Colon (tissue), 2 donors: ENCODE measurements at regions not wholly inside any gene's neighbourhood (a gene's known extent, or its start where the extent isn't known, plus 50 kb on each side); places are given as distances from the start of the nearest gene placed in this dataset.
"Not testable (repeated sequence)": the region's sequence is repeated elsewhere in the genome, so short reads cannot be mapped to it uniquely, and the experiment has no call there.

ENCODE experiments used
- FAIRE-seq: peaks from 2 replicates; lab custom pipeline; 2012; peaks lifted over from hg19 to GRCh38; lab: Jason Lieb, UNC
- donor health status: control.
- donor health status: control.

- FAIRE-seq, result no peak
Observed at GRCh38 chr6:6978731-6979130, 129.0 kb upstream of the RREB1 start.

GRCh38 chr6:6980999-6981597 lies 126.7 kb upstream of the RREB1 start:
- FAIRE-seq, result no peak

GRCh38 chr6:6981681-6982322 lies 126.0 kb upstream of the RREB1 start:
- no peak for FAIRE-seq

GRCh38 chr6:6982663-6983062 lies 125.1 kb upstream of the RREB1 start:
- FAIRE-seq, result no peak

- FAIRE-seq, result no peak
Observed at GRCh38 chr6:6984585-6985366, 123.0 kb upstream of the RREB1 start.

GRCh38 chr6:6986344-6986743 lies 121.4 kb upstream of the RREB1 start:
- no peak for FAIRE-seq

- no peak for FAIRE-seq
Observed at GRCh38 chr6:6987749-6988148, 120.0 kb upstream of the RREB1 start.

- not testable (repeated sequence) for FAIRE-seq
Observed at GRCh38 chr6:6990059-6990458, 117.7 kb upstream of the RREB1 start.

- no peak for FAIRE-seq
Observed at GRCh38 chr6:6993503-6994237, 114.1 kb upstream of the RREB1 start.

GRCh38 chr6:6994796-6995195 lies 113.0 kb upstream of the RREB1 start:
- no peak for FAIRE-seq

GRCh38 chr6:6995328-6995727 lies 112.4 kb upstream of the RREB1 start:
- FAIRE-seq, result no peak

GRCh38 chr6:6996124-6996523 lies 111.6 kb upstream of the RREB1 start:
- no peak for FAIRE-seq

- FAIRE-seq, result no peak
Observed at GRCh38 chr6:6997263-6998193, 110.2 kb upstream of the RREB1 start.

- no peak for FAIRE-seq
Observed at GRCh38 chr6:6998194-6998569, 109.6 kb upstream of the RREB1 start.

GRCh38 chr6:7000825-7001777 lies 106.7 kb upstream of the RREB1 start:
- FAIRE-seq, result no peak

GRCh38 chr6:7003041-7003440 lies 104.7 kb upstream of the RREB1 start:
- FAIRE-seq, result no peak

- FAIRE-seq, result no peak
Observed at GRCh38 chr6:7004581-7005297, 103.0 kb upstream of the RREB1 start.

GRCh38 chr6:7006515-7007191 lies 101.1 kb upstream of the RREB1 start:
- no peak for FAIRE-seq

- no peak for FAIRE-seq
Observed at GRCh38 chr6:7008451-7008988, 99.2 kb upstream of the RREB1 start.
